ENCODE measurements at regions not wholly inside any gene's neighbourhood (a gene's known extent, or its start where the extent isn't known, plus 50 kb on each side); places are given as distances from the start of the nearest gene placed in this dataset.

DNA sequence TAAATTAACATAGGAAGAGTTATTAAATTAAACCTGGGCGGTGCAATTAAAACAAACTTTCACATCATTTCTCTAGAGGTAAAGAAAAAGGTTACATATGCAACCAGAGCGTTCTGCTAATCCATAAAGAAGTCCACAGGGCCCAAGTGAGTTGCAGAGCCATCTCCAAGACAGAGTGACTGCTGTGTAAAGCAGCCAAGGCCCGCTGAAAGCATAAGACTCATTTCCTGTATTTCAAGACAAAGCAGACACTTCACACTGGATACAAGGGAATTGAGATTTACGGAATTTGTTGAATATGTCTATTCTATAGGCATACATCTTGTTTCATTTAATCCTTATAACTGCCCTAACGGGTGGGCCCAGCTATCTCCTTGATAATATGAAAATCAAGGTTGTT, 422.8 kb downstream of the CBLN4 start:
- TF ChIP-seq YY1 (IDR thresholded peaks at IDR 0.05; ENCODE audit: insufficient read depth, insufficient read length) (no peak), SUZ12 (IDR thresholded peaks at IDR 0.05; ENCODE audit: extremely low read depth, insufficient read depth, insufficient read length) (no peak)
